Neural cell (in vitro differentiated cells): ENCODE measurements at regions not wholly inside any gene's neighbourhood (a gene's known extent, or its start where the extent isn't known, plus 50 kb on each side); places are given as distances from the start of the nearest gene placed in this dataset.

Experiments used
- CTCF ChIP-seq: fragments of 450-650 bp; IDR thresholded peaks from 2 replicates; pipeline ENCODE4 v1.5.1; 2014; ENCODE audit warnings: antibody characterized with exemption, mild to moderate bottlenecking, moderate library complexity; ENCODE audit not compliant: poor library complexity, severe bottlenecking
- EP300 ChIP-seq: fragments of 450-650 bp; conservative IDR thresholded peaks from 2 replicates; pipeline ENCODE4 v1.6.1; 2014; ENCODE audit warnings: antibody characterized with exemption, mild to moderate bottlenecking, moderate library complexity; ENCODE audit not compliant: poor library complexity, severe bottlenecking
- EZH2 ChIP-seq: fragments of 200-600, 300-800 bp; shearing (Covaris generic), sonication (generic); IDR thresholded peaks from 2 replicates; pipeline ENCODE4 v1.6.1; 2014; ENCODE audit warnings: antibody characterized with exemption, low read length, borderline replicate concordance, mild to moderate bottlenecking; ENCODE audit not compliant: insufficient read depth, poor library complexity, severe bottlenecking
- MXI1 ChIP-seq: fragments of 450-650 bp; conservative IDR thresholded peaks from 2 replicates; pipeline ENCODE4 v1.6.1; 2014; ENCODE audit warnings: antibody characterized with exemption, mild to moderate bottlenecking; ENCODE audit not compliant: poor library complexity, severe bottlenecking
- POLR2AphosphoS5 ChIP-seq: IDR thresholded peaks from 2 replicates; pipeline ENCODE4 v1.6.1; 2012
- RAD21 ChIP-seq: fragments of 450-650 bp; conservative IDR thresholded peaks from 2 replicates; pipeline ENCODE4 v1.6.1; 2014; ENCODE audit warnings: antibody characterized with exemption, mild to moderate bottlenecking, moderate library complexity
- SMC3 ChIP-seq: fragments of 450-650 bp; conservative IDR thresholded peaks from 2 replicates; pipeline ENCODE4 v1.6.1; 2014; ENCODE audit warnings: antibody characterized with exemption, mild to moderate bottlenecking, moderate library complexity; ENCODE audit not compliant: poor library complexity

- TF ChIP-seq CTCF (no peak), EP300 (no peak), POLR2AphosphoS5 (no peak), MXI1 (no peak), RAD21 (no peak), EZH2 (no peak), SMC3 (no peak)
Measured at GRCh38 chr13:50615234-50615633, 228.3 kb downstream of the DLEU7 start.
